Endometrium (tissue), 2 donors: ENCODE measurements at regions not wholly inside any gene's neighbourhood (a gene's known extent, or its start where the extent isn't known, plus 50 kb on each side); places are given as distances from the start of the nearest gene placed in this dataset.
"Not testable (repeated sequence)": the region's sequence is repeated elsewhere in the genome, so short reads cannot be mapped to it uniquely, and the experiment has no call there.

ENCODE experiments used
- FAIRE-seq: peaks from 2 replicates; lab custom pipeline; 2012; peaks lifted over from hg19 to GRCh38; lab: Jason Lieb, UNC
- donor health status: control.
- donor health status: control.

- FAIRE-seq, result no peak
These were observed 87.9 kb downstream of the PHLDA1 start for GRCh38 chr12:75943730-75944096.

GRCh38 chr12:75941661-75942060, 89.9 kb downstream of the PHLDA1 start:
- FAIRE-seq, result not testable (repeated sequence)

GRCh38 chr12:75939016-75939642, 92.4 kb downstream of the PHLDA1 start:
- no peak for FAIRE-seq

- no peak for FAIRE-seq
These were observed 93.4 kb downstream of the PHLDA1 start for GRCh38 chr12:75938189-75938588.

- no peak for FAIRE-seq
These were observed 94.1 kb downstream of the PHLDA1 start for GRCh38 chr12:75937486-75937885.

GRCh38 chr12:75936515-75937440, 94.8 kb downstream of the PHLDA1 start:
- FAIRE-seq, result no peak

GRCh38 chr12:75935539-75936242, 95.9 kb downstream of the PHLDA1 start:
- FAIRE-seq, result no peak

- FAIRE-seq, result no peak
These were observed 98.5 kb downstream of the PHLDA1 start for GRCh38 chr12:75933101-75933500.

GRCh38 chr12:75932241-75932640, 99.3 kb downstream of the PHLDA1 start:
- no peak for FAIRE-seq

GRCh38 chr12:75923964-75924666, 107.5 kb downstream of the PHLDA1 start:
- no peak for FAIRE-seq

- no peak for FAIRE-seq
These were observed 108.5 kb downstream of the PHLDA1 start for GRCh38 chr12:75922944-75923642.

- peak; percentile 80 for FAIRE-seq
These were observed 109.8 kb downstream of the PHLDA1 start for GRCh38 chr12:75921622-75922289.

- no peak for FAIRE-seq
These were observed 113.9 kb downstream of the PHLDA1 start for GRCh38 chr12:75917715-75918114.

GRCh38 chr12:75917083-75917482, 114.5 kb downstream of the PHLDA1 start:
- FAIRE-seq, result peak; percentile 31

- no peak for FAIRE-seq
These were observed 117.8 kb downstream of the PHLDA1 start for GRCh38 chr12:75913502-75914351.

GRCh38 chr12:75909714-75910656, 121.6 kb downstream of the PHLDA1 start:
- no peak for FAIRE-seq

GRCh38 chr12:75908961-75909605, 122.5 kb downstream of the PHLDA1 start:
- FAIRE-seq, result no peak

GRCh38 chr12:75905922-75906321, 125.7 kb downstream of the PHLDA1 start:
- FAIRE-seq, result no peak
